ENCODE measurements at regions not wholly inside any gene's neighbourhood (a gene's known extent, or its start where the extent isn't known, plus 50 kb on each side); places are given as distances from the start of the nearest gene placed in this dataset.

DNA sequence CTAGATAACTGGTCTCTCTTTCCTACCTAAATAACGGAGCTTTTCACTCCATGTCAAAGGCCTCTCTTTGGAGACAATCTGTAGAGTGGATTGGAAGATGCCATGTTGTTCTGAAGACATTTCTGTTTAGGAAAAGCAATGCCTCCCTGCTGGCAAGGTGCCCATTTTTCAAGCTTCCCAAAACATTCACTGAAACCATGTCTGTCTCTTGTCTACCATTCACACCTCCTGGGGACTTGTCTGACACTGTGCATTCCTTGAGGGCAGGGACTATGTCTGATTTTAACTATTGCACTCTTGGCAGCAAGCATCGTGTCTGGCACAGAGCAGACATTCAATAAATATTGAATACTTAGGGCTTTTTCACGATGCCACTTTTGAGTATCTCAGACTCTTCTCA is 528.9 kb upstream of the NRP1 start:
- Histone ChIP-seq H2BK15ac (ENCODE audit: low read depth, low read length) (no peak overlapping the region), H3K56ac (ENCODE audit: insufficient read length, low read depth, low read length) (no peak overlapping the region), H2BK120ac (ENCODE audit: low read depth, low read length, poor library complexity, severe bottlenecking) (no peak overlapping the region), H4K5ac (ENCODE audit: insufficient read length, low read depth, low read length) (no peak overlapping the region), H2BK20ac (ENCODE audit: low read depth, low read length, poor library complexity, severe bottlenecking) (no peak overlapping the region), H3K4me2 (ENCODE audit: insufficient read depth, insufficient read length, low read length) (no peak overlapping the region), H3K79me2 (ENCODE audit: insufficient read depth, low read length) (no peaks in the 10 kb centered on the region), H4K20me1 (ENCODE audit: control insufficient read depth, insufficient read depth, insufficient read length) (no peaks in the 10 kb centered on the region), H2AK5ac (ENCODE audit: insufficient read length, low read length) (no peak overlapping the region), H3K4ac (ENCODE audit: low read depth, low read length) (no peak overlapping the region), H2BK5ac (ENCODE audit: insufficient read length, low read length) (no peak overlapping the region), H3K79me1 (ENCODE audit: insufficient read depth, low read depth, low read length, poor library complexity, severe bottlenecking) (no peaks in the 10 kb centered on the region), H2AFZ (ENCODE audit: low read length) (no peak overlapping the region), H3K9me3 (ENCODE audit: control insufficient read depth, low read depth, low read length) (no peaks in the 10 kb centered on the region), H3T11ph (ENCODE audit: low read length) (no peak overlapping the region), H4K8ac (replicated peaks; ENCODE audit: insufficient read length, low read depth, low read length) (no peak overlapping the region), H3K9ac (ENCODE audit: extremely low read depth, insufficient read length, low read length) (no peak overlapping the region), H3K23ac (ENCODE audit: insufficient read length, low read depth, low read length) (no peak overlapping the region), H3K14ac (ENCODE audit: insufficient read depth, low read length) (no peak overlapping the region), H2BK12ac (ENCODE audit: insufficient read length, low read depth, low read length) (no peak overlapping the region), H4K91ac (ENCODE audit: insufficient read length, low read depth, low read length) (no peak overlapping the region), H3K23me2 (ENCODE audit: insufficient read length, low read depth, low read length, poor library complexity, severe bottlenecking) (no peaks in the 10 kb centered on the region), H3K4me1 (ENCODE audit: insufficient read depth, low read length) (no peaks in the 10 kb centered on the region; the same call in 1 of the 2 replicates), H3K27ac (ENCODE audit: insufficient read length, low read depth, low read length) (no peak overlapping the region), H3K18ac (ENCODE audit: insufficient read length, low read depth, low read length) (no peak overlapping the region), H3K27me3 (ENCODE audit: insufficient read depth, low read length) (no peaks in the 10 kb centered on the region; the same call in 1 of the 2 replicates)
- 0 out of 7 replicates have a peak, but pooled peaks cover 0 to 1% (median 0%) of the 10 kb centered on the region in 3 experiments for H3K36me3 Mint-ChIP-seq (ENCODE audit: insufficient read depth in 1 of 3, low read depth in 3 of 3)
- H3K27ac Mint-ChIP-seq: no peak overlapping the region
- no CpG with 5 or more reads among the region's 3 CpGs for WGBS (ENCODE audit: extremely low coverage, insufficient read length, low lambda C conversion rate)
- no peak for DNase-seq
- no peak overlapping the region for H3K4me3 Mint-ChIP-seq
- TF ChIP-seq, protein P1, sequence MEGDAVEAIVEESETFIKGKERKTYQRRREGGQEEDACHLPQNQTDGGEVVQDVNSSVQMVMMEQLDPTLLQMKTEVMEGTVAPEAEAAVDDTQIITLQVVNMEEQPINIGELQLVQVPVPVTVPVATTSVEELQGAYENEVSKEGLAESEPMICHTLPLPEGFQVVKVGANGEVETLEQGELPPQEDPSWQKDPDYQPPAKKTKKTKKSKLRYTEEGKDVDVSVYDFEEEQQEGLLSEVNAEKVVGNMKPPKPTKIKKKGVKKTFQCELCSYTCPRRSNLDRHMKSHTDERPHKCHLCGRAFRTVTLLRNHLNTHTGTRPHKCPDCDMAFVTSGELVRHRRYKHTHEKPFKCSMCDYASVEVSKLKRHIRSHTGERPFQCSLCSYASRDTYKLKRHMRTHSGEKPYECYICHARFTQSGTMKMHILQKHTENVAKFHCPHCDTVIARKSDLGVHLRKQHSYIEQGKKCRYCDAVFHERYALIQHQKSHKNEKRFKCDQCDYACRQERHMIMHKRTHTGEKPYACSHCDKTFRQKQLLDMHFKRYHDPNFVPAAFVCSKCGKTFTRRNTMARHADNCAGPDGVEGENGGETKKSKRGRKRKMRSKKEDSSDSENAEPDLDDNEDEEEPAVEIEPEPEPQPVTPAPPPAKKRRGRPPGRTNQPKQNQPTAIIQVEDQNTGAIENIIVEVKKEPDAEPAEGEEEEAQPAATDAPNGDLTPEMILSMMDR (conservative IDR thresholded peaks at IDR 0.05): no peak
- peaks cover 3% of the 10 kb centered on the region; the same call in 1 of the 2 replicates for H3K27me3 Mint-ChIP-seq (ENCODE audit: low read depth)
- H3K4me1 Mint-ChIP-seq: peaks cover 18 to 27% of the 10 kb centered on the region in 2 experiments
- H3K9me3 Mint-ChIP-seq: peaks cover 0 to 2% of the 10 kb centered on the region in 2 experiments; a peak in 1 of 5 replicates

Measured in H9 (cell line).